ENCODE measurements at regions not wholly inside any gene's neighbourhood (a gene's known extent, or its start where the extent isn't known, plus 50 kb on each side); places are given as distances from the start of the nearest gene placed in this dataset.

- Histone ChIP-seq H3K4me3 (ENCODE audit: low read depth, low read length, poor library complexity, severe bottlenecking) (no peak overlapping the region), H3K9me2 (ENCODE audit: insufficient read depth, low read length) (no peaks in the 10 kb centered on the region), H3K9me3 (ENCODE audit: low read length) (no peaks in the 10 kb centered on the region), H3K79me2 (ENCODE audit: insufficient read depth, low read depth, low read length) (no peaks in the 10 kb centered on the region), H3K4me2 (ENCODE audit: low read length) (no peak overlapping the region), H2AFZ (ENCODE audit: low read length) (no peak overlapping the region), H3K27ac (ENCODE audit: low read depth, low read length, poor library complexity, severe bottlenecking) (no peak overlapping the region), H3K36me3 (ENCODE audit: insufficient read depth, low read length) (no peaks in the 10 kb centered on the region), H4K20me1 (ENCODE audit: insufficient read depth, low read length) (no peaks in the 10 kb centered on the region), H3K4me1 (ENCODE audit: insufficient read depth, low read length, poor library complexity, severe bottlenecking) (no peaks in the 10 kb centered on the region)
- intact Hi-C loops (cut with micrococcal nuclease; ENCODE audit: unreplicated experiment), result no loop called here
- TF ChIP-seq CTCF (conservative IDR thresholded peaks at IDR 0.05; ENCODE audit: low read length), result no peak
- no peak for TF ChIP-seq EZH2phosphoT487 (IDR thresholded peaks at IDR 0.05; ENCODE audit: borderline replicate concordance, low read depth, low read length)
- BruUV-seq (replicated peaks), result no TSS peak
- no peak for DNase-seq (ENCODE audit: low spot score)
- POLR2A ChIA-PET, result no interaction called here
- CTCF ChIA-PET (ENCODE audit: unreplicated experiment), result no interaction called here
Observed at GRCh38 chr5:155780260-155780659, 546.7 kb upstream of the SGCD start.

GRCh38 chr5:155783246-155783645 lies 543.7 kb upstream of the SGCD start:
- Histone ChIP-seq H3K79me2 (ENCODE audit: insufficient read depth, low read depth, low read length) (no peaks in the 10 kb centered on the region), H3K4me3 (ENCODE audit: low read depth, low read length, poor library complexity, severe bottlenecking) (no peak overlapping the region), H3K9me2 (ENCODE audit: insufficient read depth, low read length) (no peaks in the 10 kb centered on the region), H4K20me1 (ENCODE audit: insufficient read depth, low read length) (no peaks in the 10 kb centered on the region), H3K36me3 (ENCODE audit: insufficient read depth, low read length) (no peaks in the 10 kb centered on the region), H3K27ac (ENCODE audit: low read depth, low read length, poor library complexity, severe bottlenecking) (no peak overlapping the region), H3K4me1 (ENCODE audit: insufficient read depth, low read length, poor library complexity, severe bottlenecking) (no peaks in the 10 kb centered on the region), H3K4me2 (ENCODE audit: low read length) (no peak overlapping the region), H3K9me3 (ENCODE audit: low read length) (no peaks in the 10 kb centered on the region), H2AFZ (ENCODE audit: low read length) (no peak overlapping the region)
- BruUV-seq (replicated peaks), result no TSS peak
- POLR2A ChIA-PET, result no interaction called here
- CTCF ChIA-PET (ENCODE audit: unreplicated experiment), result no interaction called here
- no peak for DNase-seq (ENCODE audit: low spot score)
- no peak for TF ChIP-seq EZH2phosphoT487 (IDR thresholded peaks at IDR 0.05; ENCODE audit: borderline replicate concordance, low read depth, low read length)
- TF ChIP-seq CTCF (conservative IDR thresholded peaks at IDR 0.05; ENCODE audit: low read length), result no peak
- intact Hi-C loops (cut with micrococcal nuclease; ENCODE audit: unreplicated experiment), result no loop called here

- TF ChIP-seq EZH2phosphoT487 (IDR thresholded peaks at IDR 0.05; ENCODE audit: borderline replicate concordance, low read depth, low read length) (no peak), CTCF (conservative IDR thresholded peaks at IDR 0.05; ENCODE audit: low read length) (no peak)
- Histone ChIP-seq H3K4me2 (ENCODE audit: low read length) (no peak overlapping the region), H4K20me1 (ENCODE audit: insufficient read depth, low read length) (no peaks in the 10 kb centered on the region), H3K9me3 (ENCODE audit: low read length) (no peaks in the 10 kb centered on the region), H2AFZ (ENCODE audit: low read length) (no peak overlapping the region), H3K4me1 (ENCODE audit: insufficient read depth, low read length, poor library complexity, severe bottlenecking) (no peaks in the 10 kb centered on the region), H3K36me3 (ENCODE audit: insufficient read depth, low read length) (no peaks in the 10 kb centered on the region), H3K9me2 (ENCODE audit: insufficient read depth, low read length) (no peaks in the 10 kb centered on the region), H3K27ac (ENCODE audit: low read depth, low read length, poor library complexity, severe bottlenecking) (no peak overlapping the region), H3K79me2 (ENCODE audit: insufficient read depth, low read depth, low read length) (no peaks in the 10 kb centered on the region), H3K4me3 (ENCODE audit: low read depth, low read length, poor library complexity, severe bottlenecking) (no peak overlapping the region)
- no peak for DNase-seq (ENCODE audit: low spot score)
- POLR2A ChIA-PET, result interaction anchor here (1.0 kb wide), 1 partner anchor 64 kb away, joined by 3 read pairs; no protein-coding TSS in a partner anchor
- CTCF ChIA-PET (ENCODE audit: unreplicated experiment), result no interaction called here
- no TSS peak for BruUV-seq (replicated peaks)
- intact Hi-C loops (cut with micrococcal nuclease; ENCODE audit: unreplicated experiment), result no loop called here
Observed at GRCh38 chr5:155783791-155784190, 543.2 kb upstream of the SGCD start.
